K562 (cell line): ENCODE measurements at regions not wholly inside any gene's neighbourhood (a gene's known extent, or its start where the extent isn't known, plus 50 kb on each side); places are given as distances from the start of the nearest gene placed in this dataset.

ENCODE experiments used
- CHCHD3 ChIP-seq: fragments of 250-450 bp; sonication (Bioruptor Pico); IDR thresholded peaks from 2 replicates; pipeline ENCODE4 v2.1.2; 2022; ENCODE audit warnings: mild to moderate bottlenecking
- MXD1 ChIP-seq: fragments of 250-450 bp; sonication (Bioruptor Pico); IDR thresholded peaks from 2 replicates; pipeline ENCODE4 v1.8.0; 2021; ENCODE audit warnings: borderline replicate concordance, mild to moderate bottlenecking, moderate library complexity; ENCODE audit not compliant: poor library complexity, severe bottlenecking
- ZNF316 ChIP-seq: fragments of 450-650 bp; IDR thresholded peaks from 2 replicates; pipeline ENCODE4 v1.6.1; 2016

GRCh38 chr3:44039006-44039405 is 202.7 kb upstream of the TOPAZ1 start:
- TF ChIP-seq ZNF316: no peak
- TF ChIP-seq CHCHD3: no peak
- TF ChIP-seq MXD1 (CRISPR knock-in tag): no peak
